ENCODE measurements at regions not wholly inside any gene's neighbourhood (a gene's known extent, or its start where the extent isn't known, plus 50 kb on each side); places are given as distances from the start of the nearest gene placed in this dataset.
"Not testable (repeated sequence)": the region's sequence is repeated elsewhere in the genome, so short reads cannot be mapped to it uniquely, and the experiment has no call there.

- DNase-seq (ENCODE audit: extremely low read depth, low read depth) = no peak
- no peak overlapping the region for H3K4me3 ChIP-seq (replicated peaks; ENCODE audit: low read depth, low read length)
- no peak for TF ChIP-seq CTCF (IDR thresholded peaks at IDR 0.05; ENCODE audit: low read depth, low read length, missing control alignments)
These were observed 971.3 kb downstream of the CNTNAP5 start for GRCh38 chr2:124996406-124996805.

- no peak overlapping the region for H3K4me3 ChIP-seq (replicated peaks; ENCODE audit: low read depth, low read length)
- no peak for DNase-seq (ENCODE audit: extremely low read depth, low read depth)
- no peak for TF ChIP-seq CTCF (IDR thresholded peaks at IDR 0.05; ENCODE audit: low read depth, low read length, missing control alignments)
These were observed 974.8 kb downstream of the CNTNAP5 start for GRCh38 chr2:124999906-125000305.

GRCh38 chr2:125004106-125004800 is 979.2 kb downstream of the CNTNAP5 start:
- TF ChIP-seq CTCF (IDR thresholded peaks at IDR 0.05; ENCODE audit: low read depth, low read length, missing control alignments) = no peak
- no peak overlapping the region for H3K4me3 ChIP-seq (replicated peaks; ENCODE audit: low read depth, low read length)
- DNase-seq (ENCODE audit: extremely low read depth, low read depth) = no peak

GRCh38 chr2:125006676-125007075 is 981.6 kb downstream of the CNTNAP5 start:
- DNase-seq (ENCODE audit: extremely low read depth, low read depth) = no peak
- no peak overlapping the region for H3K4me3 ChIP-seq (replicated peaks; ENCODE audit: low read depth, low read length)
- TF ChIP-seq CTCF (IDR thresholded peaks at IDR 0.05; ENCODE audit: low read depth, low read length, missing control alignments) = no peak

- not testable (repeated sequence) for DNase-seq (ENCODE audit: extremely low read depth, low read depth); H3K4me3 ChIP-seq (replicated peaks; ENCODE audit: low read depth, low read length)
These were observed 1003.6 kb downstream of the CNTNAP5 start for GRCh38 chr2:125028721-125029120.

- no peak for TF ChIP-seq CTCF (IDR thresholded peaks at IDR 0.05; ENCODE audit: low read depth, low read length, missing control alignments)
- DNase-seq (ENCODE audit: extremely low read depth, low read depth) = no peak
- H3K4me3 ChIP-seq (replicated peaks; ENCODE audit: low read depth, low read length) = no peak overlapping the region
These were observed 1008.8 kb downstream of the CNTNAP5 start for GRCh38 chr2:125033871-125034270.

- no peak for DNase-seq (ENCODE audit: extremely low read depth, low read depth)
- H3K4me3 ChIP-seq (replicated peaks; ENCODE audit: low read depth, low read length) = no peak overlapping the region
- no peak for TF ChIP-seq CTCF (IDR thresholded peaks at IDR 0.05; ENCODE audit: low read depth, low read length, missing control alignments)
These were observed 1012.1 kb downstream of the CNTNAP5 start for GRCh38 chr2:125037135-125037653.

All from HFF-Myc (cell line).